T-helper 2 cell treated with Interferon-gamma antibody and Interleukin-4, amounts not matched to agents 5 μg/mL and 100 μg/mL, for 36 hours (primary cell): ENCODE measurements at regions not wholly inside any gene's neighbourhood (a gene's known extent, or its start where the extent isn't known, plus 50 kb on each side); places are given as distances from the start of the nearest gene placed in this dataset.

Experiments
- DNase-seq: peaks from one replicate; pipeline ENCODE4 v3.0.0; 2021; ENCODE audit warnings: low spot score
- H3K27ac Mint-ChIP-seq: one replicate; pipeline ENCODE4 v1.8.0; 2021; ENCODE audit warnings: mild to moderate bottlenecking, mixed read lengths
- H3K27me3 Mint-ChIP-seq: one replicate; pipeline ENCODE4 v1.8.0; 2021; ENCODE audit warnings: low read depth, mixed read lengths
- H3K36me3 Mint-ChIP-seq: one replicate; pipeline ENCODE4 v1.8.0; 2021; ENCODE audit warnings: low read depth, mixed read lengths
- H3K4me1 Mint-ChIP-seq: one replicate; pipeline ENCODE4 v1.8.0; 2021; ENCODE audit warnings: low read depth, mixed read lengths
- H3K4me3 Mint-ChIP-seq: one replicate; pipeline ENCODE4 v1.8.0; 2022; ENCODE audit warnings: mild to moderate bottlenecking, moderate library complexity, mixed read lengths
- H3K9me3 Mint-ChIP-seq: one replicate; pipeline ENCODE4 v1.8.0; 2021; ENCODE audit warnings: mixed read lengths

- Mint-ChIP-seq H3K4me3 (no peak overlapping the region), H3K4me1 (no peaks in the 10 kb centered on the region), H3K27ac (no peak overlapping the region), H3K36me3 (no peaks in the 10 kb centered on the region), H3K9me3 (peaks cover 7% of the 10 kb centered on the region), H3K27me3 (no peaks in the 10 kb centered on the region)
- DNase-seq: no peak
Measured at GRCh38 chr7:136551618-136552017, 316.8 kb upstream of the CHRM2 start.

GRCh38 chr7:136549756-136550155, 318.7 kb upstream of the CHRM2 start:
- no peak for DNase-seq
- H3K4me3 Mint-ChIP-seq: no peak overlapping the region
- H3K27me3 Mint-ChIP-seq: no peaks in the 10 kb centered on the region
- H3K27ac Mint-ChIP-seq: no peak overlapping the region
- no peaks in the 10 kb centered on the region for H3K4me1 Mint-ChIP-seq
- peaks cover 3% of the 10 kb centered on the region for H3K9me3 Mint-ChIP-seq
- no peaks in the 10 kb centered on the region for H3K36me3 Mint-ChIP-seq

GRCh38 chr7:136533732-136534131, 334.7 kb upstream of the CHRM2 start:
- no peak for DNase-seq
- Mint-ChIP-seq H3K27ac (no peak overlapping the region), H3K27me3 (no peaks in the 10 kb centered on the region), H3K4me1 (no peaks in the 10 kb centered on the region), H3K4me3 (no peak overlapping the region), H3K9me3 (peaks cover 24% of the 10 kb centered on the region), H3K36me3 (no peaks in the 10 kb centered on the region)

GRCh38 chr7:136530831-136531230, 337.6 kb upstream of the CHRM2 start:
- Mint-ChIP-seq H3K9me3 (peaks cover 26% of the 10 kb centered on the region), H3K4me1 (no peaks in the 10 kb centered on the region), H3K27me3 (no peaks in the 10 kb centered on the region), H3K4me3 (no peak overlapping the region), H3K36me3 (no peaks in the 10 kb centered on the region), H3K27ac (no peak overlapping the region)
- DNase-seq: no peak

GRCh38 chr7:136528329-136528728, 340.1 kb upstream of the CHRM2 start:
- no peak for DNase-seq
- no peaks in the 10 kb centered on the region for H3K4me1 Mint-ChIP-seq
- no peaks in the 10 kb centered on the region for H3K36me3 Mint-ChIP-seq
- no peaks in the 10 kb centered on the region for H3K27me3 Mint-ChIP-seq
- H3K4me3 Mint-ChIP-seq: no peak overlapping the region
- peaks cover 29% of the 10 kb centered on the region for H3K9me3 Mint-ChIP-seq
- H3K27ac Mint-ChIP-seq: no peak overlapping the region

- DNase-seq: no peak
- Mint-ChIP-seq H3K36me3 (no peaks in the 10 kb centered on the region), H3K4me3 (no peak overlapping the region), H3K9me3 (peaks cover 26% of the 10 kb centered on the region), H3K27ac (no peak overlapping the region), H3K4me1 (no peaks in the 10 kb centered on the region), H3K27me3 (no peaks in the 10 kb centered on the region)
Measured at GRCh38 chr7:136527554-136527953, 340.9 kb upstream of the CHRM2 start.

GRCh38 chr7:136526408-136527105, 341.9 kb upstream of the CHRM2 start:
- Mint-ChIP-seq H3K36me3 (no peaks in the 10 kb centered on the region), H3K4me3 (no peak overlapping the region), H3K4me1 (no peaks in the 10 kb centered on the region), H3K9me3 (peaks cover 23% of the 10 kb centered on the region), H3K27me3 (no peaks in the 10 kb centered on the region), H3K27ac (no peak overlapping the region)
- no peak for DNase-seq

- H3K9me3 Mint-ChIP-seq: peaks cover 26% of the 10 kb centered on the region
- no peak for DNase-seq
- no peak overlapping the region for H3K4me3 Mint-ChIP-seq
- no peaks in the 10 kb centered on the region for H3K4me1 Mint-ChIP-seq
- H3K36me3 Mint-ChIP-seq: no peaks in the 10 kb centered on the region
- no peak overlapping the region for H3K27ac Mint-ChIP-seq
- no peaks in the 10 kb centered on the region for H3K27me3 Mint-ChIP-seq
Measured at GRCh38 chr7:136523571-136523970, 344.9 kb upstream of the CHRM2 start.

GRCh38 chr7:136517971-136518370, 350.5 kb upstream of the CHRM2 start:
- H3K36me3 Mint-ChIP-seq: no peaks in the 10 kb centered on the region
- H3K27me3 Mint-ChIP-seq: no peaks in the 10 kb centered on the region
- H3K27ac Mint-ChIP-seq: no peak overlapping the region
- peaks cover 9% of the 10 kb centered on the region for H3K9me3 Mint-ChIP-seq
- H3K4me1 Mint-ChIP-seq: no peaks in the 10 kb centered on the region
- no peak overlapping the region for H3K4me3 Mint-ChIP-seq
- no peak for DNase-seq

- Mint-ChIP-seq H3K4me1 (no peaks in the 10 kb centered on the region), H3K27ac (no peak overlapping the region), H3K9me3 (peaks cover 8% of the 10 kb centered on the region), H3K4me3 (no peak overlapping the region), H3K27me3 (no peaks in the 10 kb centered on the region), H3K36me3 (no peaks in the 10 kb centered on the region)
- no peak for DNase-seq
Measured at GRCh38 chr7:136514776-136515175, 353.7 kb upstream of the CHRM2 start.

GRCh38 chr7:136513744-136514143, 354.7 kb upstream of the CHRM2 start:
- H3K27ac Mint-ChIP-seq: no peak overlapping the region
- no peaks in the 10 kb centered on the region for H3K4me1 Mint-ChIP-seq
- H3K9me3 Mint-ChIP-seq: peaks cover 11% of the 10 kb centered on the region
- DNase-seq: no peak
- no peaks in the 10 kb centered on the region for H3K36me3 Mint-ChIP-seq
- H3K27me3 Mint-ChIP-seq: no peaks in the 10 kb centered on the region
- no peak overlapping the region for H3K4me3 Mint-ChIP-seq

- DNase-seq: no peak
- peaks cover 19% of the 10 kb centered on the region for H3K9me3 Mint-ChIP-seq
- H3K27me3 Mint-ChIP-seq: no peaks in the 10 kb centered on the region
- H3K36me3 Mint-ChIP-seq: no peaks in the 10 kb centered on the region
- no peak overlapping the region for H3K4me3 Mint-ChIP-seq
- no peak overlapping the region for H3K27ac Mint-ChIP-seq
- H3K4me1 Mint-ChIP-seq: no peaks in the 10 kb centered on the region
Measured at GRCh38 chr7:136509466-136509865, 359.0 kb upstream of the CHRM2 start.

GRCh38 chr7:136502162-136502561, 366.3 kb upstream of the CHRM2 start:
- H3K9me3 Mint-ChIP-seq: peaks cover 8% of the 10 kb centered on the region
- no peak overlapping the region for H3K4me3 Mint-ChIP-seq
- H3K4me1 Mint-ChIP-seq: no peaks in the 10 kb centered on the region
- no peak for DNase-seq
- no peaks in the 10 kb centered on the region for H3K27me3 Mint-ChIP-seq
- H3K36me3 Mint-ChIP-seq: no peaks in the 10 kb centered on the region
- no peak overlapping the region for H3K27ac Mint-ChIP-seq

GRCh38 chr7:136501151-136501550, 367.3 kb upstream of the CHRM2 start:
- Mint-ChIP-seq H3K4me3 (no peak overlapping the region), H3K27ac (no peak overlapping the region), H3K9me3 (peaks cover 5% of the 10 kb centered on the region), H3K4me1 (no peaks in the 10 kb centered on the region), H3K36me3 (no peaks in the 10 kb centered on the region), H3K27me3 (no peaks in the 10 kb centered on the region)
- DNase-seq: no peak

- H3K27ac Mint-ChIP-seq: no peak overlapping the region
- no peaks in the 10 kb centered on the region for H3K36me3 Mint-ChIP-seq
- H3K9me3 Mint-ChIP-seq: peaks cover 4% of the 10 kb centered on the region
- no peak for DNase-seq
- no peaks in the 10 kb centered on the region for H3K27me3 Mint-ChIP-seq
- no peaks in the 10 kb centered on the region for H3K4me1 Mint-ChIP-seq
- H3K4me3 Mint-ChIP-seq: no peak overlapping the region
Measured at GRCh38 chr7:136496551-136496950, 371.9 kb upstream of the CHRM2 start.
